Upper lobe of left lung (tissue), 4 donors: ENCODE measurements at regions not wholly inside any gene's neighbourhood (a gene's known extent, or its start where the extent isn't known, plus 50 kb on each side); places are given as distances from the start of the nearest gene placed in this dataset.

ENCODE experiments used
- POLR2A ChIP-seq, 4 donors: fragments of 450-650 bp; IDR thresholded peaks; one replicate each; pipeline ENCODE4 v1.5.1; 2016 to 2017; ENCODE audit warnings: antibody characterized with exemption in 4 of 4, mild to moderate bottlenecking in 2 of 4
- POLR2AphosphoS5 ChIP-seq, 2 donors: sonication (generic); formaldehyde crosslinking; IDR thresholded peaks; one replicate each; pipeline ENCODE4 v1.5.1; 2017; ENCODE audit warnings: antibody characterized with exemption in 2 of 2
- TF ChIP-seq, protein P1 (sequence below), 6 experiments: fragments of 450-650 bp in 4 of 6; fragments of 200-600 bp in 2 of 6; sonication (generic) in 2 of 6; IDR thresholded peaks; one replicate each; pipeline ENCODE4 v1.5.1; 2016 to 2019; ENCODE audit warnings: antibody characterized with exemption in 6 of 6

DNA sequence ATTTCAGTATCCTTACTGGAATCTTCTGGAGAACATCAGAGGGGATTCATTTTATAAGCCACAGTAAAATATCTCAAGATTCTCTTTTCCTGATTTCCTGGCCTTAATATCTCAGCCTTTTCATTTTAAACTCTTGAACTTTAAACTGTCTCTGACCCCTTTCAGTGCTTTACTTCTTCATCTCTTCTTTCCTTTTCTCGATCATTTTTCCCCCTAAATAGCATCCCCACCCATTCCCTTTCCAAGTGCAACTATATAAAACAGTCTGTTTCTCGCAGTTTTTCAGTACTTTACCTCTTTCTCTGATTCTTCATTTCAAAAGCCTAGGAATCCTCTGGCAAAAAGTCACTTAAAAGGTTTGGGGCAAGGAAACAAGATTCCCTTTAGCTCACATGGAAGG lies 80.5 kb downstream of the PALM2AKAP2 start:
- TF ChIP-seq, protein P1, sequence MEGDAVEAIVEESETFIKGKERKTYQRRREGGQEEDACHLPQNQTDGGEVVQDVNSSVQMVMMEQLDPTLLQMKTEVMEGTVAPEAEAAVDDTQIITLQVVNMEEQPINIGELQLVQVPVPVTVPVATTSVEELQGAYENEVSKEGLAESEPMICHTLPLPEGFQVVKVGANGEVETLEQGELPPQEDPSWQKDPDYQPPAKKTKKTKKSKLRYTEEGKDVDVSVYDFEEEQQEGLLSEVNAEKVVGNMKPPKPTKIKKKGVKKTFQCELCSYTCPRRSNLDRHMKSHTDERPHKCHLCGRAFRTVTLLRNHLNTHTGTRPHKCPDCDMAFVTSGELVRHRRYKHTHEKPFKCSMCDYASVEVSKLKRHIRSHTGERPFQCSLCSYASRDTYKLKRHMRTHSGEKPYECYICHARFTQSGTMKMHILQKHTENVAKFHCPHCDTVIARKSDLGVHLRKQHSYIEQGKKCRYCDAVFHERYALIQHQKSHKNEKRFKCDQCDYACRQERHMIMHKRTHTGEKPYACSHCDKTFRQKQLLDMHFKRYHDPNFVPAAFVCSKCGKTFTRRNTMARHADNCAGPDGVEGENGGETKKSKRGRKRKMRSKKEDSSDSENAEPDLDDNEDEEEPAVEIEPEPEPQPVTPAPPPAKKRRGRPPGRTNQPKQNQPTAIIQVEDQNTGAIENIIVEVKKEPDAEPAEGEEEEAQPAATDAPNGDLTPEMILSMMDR (IDR thresholded peaks at IDR 0.05) = no peak
- no peak for TF ChIP-seq POLR2A (IDR thresholded peaks at IDR 0.05)
- TF ChIP-seq POLR2AphosphoS5 (IDR thresholded peaks at IDR 0.05) = no peak
